ENCODE measurements at regions not wholly inside any gene's neighbourhood (a gene's known extent, or its start where the extent isn't known, plus 50 kb on each side); places are given as distances from the start of the nearest gene placed in this dataset.

DNA sequence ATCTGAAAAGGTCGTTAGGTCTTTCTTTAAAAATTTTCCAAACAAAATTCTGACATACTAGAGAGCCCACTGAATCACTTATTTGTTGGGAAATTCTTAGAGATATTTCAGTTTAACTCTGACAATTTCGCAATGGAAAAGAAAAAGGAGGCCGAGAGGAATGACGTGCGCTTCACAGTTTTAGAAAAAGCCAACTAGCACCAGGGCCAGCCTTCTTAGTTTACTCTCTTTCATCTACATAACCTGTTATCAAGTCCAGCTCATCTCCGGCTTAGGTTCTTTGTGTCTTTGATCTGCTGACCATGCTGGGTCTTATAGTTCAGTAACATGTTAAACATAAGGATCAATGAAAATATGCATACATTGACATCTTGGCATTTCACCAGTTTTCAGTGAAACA is 201.7 kb upstream of the TAS2R1 start:
- TF ChIP-seq, protein P1, sequence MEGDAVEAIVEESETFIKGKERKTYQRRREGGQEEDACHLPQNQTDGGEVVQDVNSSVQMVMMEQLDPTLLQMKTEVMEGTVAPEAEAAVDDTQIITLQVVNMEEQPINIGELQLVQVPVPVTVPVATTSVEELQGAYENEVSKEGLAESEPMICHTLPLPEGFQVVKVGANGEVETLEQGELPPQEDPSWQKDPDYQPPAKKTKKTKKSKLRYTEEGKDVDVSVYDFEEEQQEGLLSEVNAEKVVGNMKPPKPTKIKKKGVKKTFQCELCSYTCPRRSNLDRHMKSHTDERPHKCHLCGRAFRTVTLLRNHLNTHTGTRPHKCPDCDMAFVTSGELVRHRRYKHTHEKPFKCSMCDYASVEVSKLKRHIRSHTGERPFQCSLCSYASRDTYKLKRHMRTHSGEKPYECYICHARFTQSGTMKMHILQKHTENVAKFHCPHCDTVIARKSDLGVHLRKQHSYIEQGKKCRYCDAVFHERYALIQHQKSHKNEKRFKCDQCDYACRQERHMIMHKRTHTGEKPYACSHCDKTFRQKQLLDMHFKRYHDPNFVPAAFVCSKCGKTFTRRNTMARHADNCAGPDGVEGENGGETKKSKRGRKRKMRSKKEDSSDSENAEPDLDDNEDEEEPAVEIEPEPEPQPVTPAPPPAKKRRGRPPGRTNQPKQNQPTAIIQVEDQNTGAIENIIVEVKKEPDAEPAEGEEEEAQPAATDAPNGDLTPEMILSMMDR (IDR thresholded peaks at IDR 0.05): no peak
- TF ChIP-seq POLR2A (IDR thresholded peaks at IDR 0.05) (no peak), POLR2AphosphoS5 (IDR thresholded peaks at IDR 0.05) (no peak)
